ENCODE measurements at regions not wholly inside any gene's neighbourhood (a gene's known extent, or its start where the extent isn't known, plus 50 kb on each side); places are given as distances from the start of the nearest gene placed in this dataset.

DNA sequence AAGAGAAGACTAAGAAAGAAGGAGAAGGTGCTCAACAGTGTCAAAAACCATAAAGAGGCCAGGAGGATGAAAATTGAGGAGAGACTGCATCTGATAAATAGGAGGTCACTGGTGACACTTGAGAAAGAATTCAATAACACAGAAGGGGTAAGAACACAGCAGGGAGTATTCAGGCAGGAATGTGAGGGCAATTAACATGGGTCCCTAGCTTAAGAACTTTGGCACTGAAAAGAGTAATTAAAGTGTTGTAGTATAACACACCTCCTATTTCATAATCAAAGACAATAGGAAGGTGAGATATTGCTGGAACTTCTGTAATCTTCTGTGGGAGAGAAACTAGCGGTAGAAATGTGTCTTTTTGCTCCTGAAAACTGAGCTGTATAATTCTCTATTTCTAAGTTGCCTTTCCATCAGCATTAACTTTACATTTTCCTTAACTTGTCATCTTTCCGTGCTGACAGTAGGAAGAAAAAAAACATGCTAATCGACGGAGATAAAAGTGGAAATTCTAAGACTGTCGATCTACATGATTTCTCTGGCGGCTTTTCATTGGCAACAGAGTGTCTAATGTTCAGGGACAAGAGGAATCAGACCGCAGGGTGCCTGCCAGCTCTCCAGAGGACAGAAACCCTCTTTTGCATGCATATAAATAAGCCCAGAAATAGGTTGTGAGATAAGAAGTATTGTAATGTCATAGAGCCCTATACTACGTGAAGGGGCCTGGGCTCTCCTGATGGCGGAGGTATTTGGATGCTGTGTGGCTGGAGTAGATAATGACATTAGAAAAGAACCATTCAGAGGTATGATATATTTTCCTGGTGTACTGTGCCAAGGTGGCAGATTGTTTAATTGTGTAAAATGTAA, 147.9 kb upstream of the GAP43 start:
- TF ChIP-seq, protein P1, sequence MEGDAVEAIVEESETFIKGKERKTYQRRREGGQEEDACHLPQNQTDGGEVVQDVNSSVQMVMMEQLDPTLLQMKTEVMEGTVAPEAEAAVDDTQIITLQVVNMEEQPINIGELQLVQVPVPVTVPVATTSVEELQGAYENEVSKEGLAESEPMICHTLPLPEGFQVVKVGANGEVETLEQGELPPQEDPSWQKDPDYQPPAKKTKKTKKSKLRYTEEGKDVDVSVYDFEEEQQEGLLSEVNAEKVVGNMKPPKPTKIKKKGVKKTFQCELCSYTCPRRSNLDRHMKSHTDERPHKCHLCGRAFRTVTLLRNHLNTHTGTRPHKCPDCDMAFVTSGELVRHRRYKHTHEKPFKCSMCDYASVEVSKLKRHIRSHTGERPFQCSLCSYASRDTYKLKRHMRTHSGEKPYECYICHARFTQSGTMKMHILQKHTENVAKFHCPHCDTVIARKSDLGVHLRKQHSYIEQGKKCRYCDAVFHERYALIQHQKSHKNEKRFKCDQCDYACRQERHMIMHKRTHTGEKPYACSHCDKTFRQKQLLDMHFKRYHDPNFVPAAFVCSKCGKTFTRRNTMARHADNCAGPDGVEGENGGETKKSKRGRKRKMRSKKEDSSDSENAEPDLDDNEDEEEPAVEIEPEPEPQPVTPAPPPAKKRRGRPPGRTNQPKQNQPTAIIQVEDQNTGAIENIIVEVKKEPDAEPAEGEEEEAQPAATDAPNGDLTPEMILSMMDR (CRISPR knock-in tag; IDR thresholded peaks at IDR 0.05), result no peak
- TF ChIP-seq HDAC2 (CRISPR knock-in tag; IDR thresholded peaks at IDR 0.05), result no peak
- no peak for TF ChIP-seq CHD4 (IDR thresholded peaks at IDR 0.05; ENCODE audit: borderline replicate concordance, low read length)
- no peak for TF ChIP-seq STAG1 (CRISPR knock-in tag; IDR thresholded peaks at IDR 0.05)

Measured in HepG2 (cell line).